A673 (cell line): ENCODE measurements at regions not wholly inside any gene's neighbourhood (a gene's known extent, or its start where the extent isn't known, plus 50 kb on each side); places are given as distances from the start of the nearest gene placed in this dataset.

Source experiments
- BruUV-seq: library from RNA; stranded (reverse); fragments of 400-500 nt; replicated peaks from 2 replicates; lab custom pipeline; 2021; lab: Mats Ljungman, UMichigan
- CTCF ChIA-PET: fragments of 300-600 bp; sonication (Branson Sonifier 250); formaldehyde crosslinking; loops from one replicate; lab custom pipeline; 2022; ENCODE audit warnings: antibody characterized with exemption; lab: Charles Lee
- POLR2A ChIA-PET: fragments of 300-600 bp; sonication (Branson Sonifier 250); formaldehyde crosslinking; loops from one replicate; lab custom pipeline; 2022; ENCODE audit warnings: antibody characterized with exemption; ENCODE audit not compliant: low non-redundant PET; lab: Charles Lee
- DNase-seq: peaks from one replicate; pipeline ENCODE4 v3.0.0-alpha.2; 2015; ENCODE audit warnings: low spot score
- H3K27ac ChIP-seq: fragments of 200-600 bp; sonication (generic); 2 replicates; pipeline ENCODE4 v1.5.1; 2016; ENCODE audit warnings: mixed run types, low read depth, mild to moderate bottlenecking, mixed read lengths, antibody characterized with exemption, low read length; ENCODE audit not compliant: poor library complexity, severe bottlenecking
- H3K27me3 ChIP-seq: fragments of 200-600 bp; sonication (generic); replicated peaks from 2 replicates; pipeline ENCODE4 v1.6.1; 2017; ENCODE audit warnings: mixed run types, low read depth, mild to moderate bottlenecking, mixed read lengths, antibody characterized with exemption, low read length; ENCODE audit not compliant: insufficient read depth, poor library complexity
- H3K36me3 ChIP-seq: fragments of 200-600 bp; sonication (generic); 2 replicates; pipeline ENCODE4 v1.6.1; 2016; ENCODE audit warnings: mixed run types, mild to moderate bottlenecking, mixed read lengths, antibody characterized with exemption, low read length; ENCODE audit not compliant: insufficient read depth, poor library complexity, severe bottlenecking
- H3K4me1 ChIP-seq: fragments of 200-600 bp; sonication (generic); 2 replicates; pipeline ENCODE4 v1.6.1; 2017; ENCODE audit warnings: mixed run types, mild to moderate bottlenecking, mixed read lengths, antibody characterized with exemption, low read length; ENCODE audit not compliant: insufficient read depth, poor library complexity, severe bottlenecking
- H3K4me3 ChIP-seq: fragments of 200-600 bp; sonication (generic); 2 replicates; pipeline ENCODE4 v1.5.1; 2016; ENCODE audit warnings: low read depth, mixed run types, mild to moderate bottlenecking, mixed read lengths, low read length; ENCODE audit not compliant: poor library complexity, severe bottlenecking
- H3K9me3 ChIP-seq: fragments of 200-600 bp; sonication (generic); 2 replicates; pipeline ENCODE4 v1.6.1; 2016; ENCODE audit warnings: mixed run types, low read depth, mild to moderate bottlenecking, mixed read lengths, antibody characterized with exemption, low read length; ENCODE audit not compliant: poor library complexity, severe bottlenecking
- EZH2 ChIP-seq: fragments of 200-600 bp; sonication (generic); IDR thresholded peaks from 2 replicates; pipeline ENCODE4 v1.6.1; 2017; ENCODE audit warnings: borderline replicate concordance, low read depth, mild to moderate bottlenecking, mixed read lengths, antibody characterized with exemption, low read length; ENCODE audit not compliant: poor library complexity, severe bottlenecking
- intact Hi-C: fragments of 100-400 bp; cut with micrococcal nuclease; formaldehyde crosslinking; loops from one replicate; pipeline ENCODE4 v1.10.0; 2022; ENCODE audit not compliant: unreplicated experiment
- TF ChIP-seq, protein P1 (sequence below): fragments of 300-800, 200-600 bp; sonication (generic); conservative IDR thresholded peaks from 2 replicates; pipeline ENCODE4 v1.5.1; 2017; ENCODE audit warnings: low read depth, mild to moderate bottlenecking, antibody characterized with exemption, low read length, moderate library complexity, mixed read lengths

DNA sequence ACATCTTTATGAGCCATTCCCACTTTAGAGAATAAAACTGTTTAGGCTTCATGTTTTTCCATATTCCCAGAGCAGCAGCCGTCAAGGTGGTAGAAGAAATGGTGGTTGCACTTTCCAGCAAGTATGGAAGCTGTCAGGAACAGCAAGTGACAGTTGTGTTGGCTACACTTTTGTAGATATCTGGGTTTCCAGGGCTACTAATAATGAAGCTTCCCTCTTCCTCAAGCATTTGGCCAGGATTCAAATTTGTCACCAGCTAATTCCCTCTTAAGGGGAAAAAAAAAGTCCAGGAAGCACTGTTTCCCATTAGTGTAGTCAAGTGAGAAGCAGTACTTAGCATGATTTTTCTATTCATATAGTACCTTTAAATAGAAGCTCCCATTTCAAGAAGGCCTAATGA, 252.8 kb downstream of the IGSF11 start:
- Histone ChIP-seq H3K4me3 (no peak overlapping the region), H3K27ac (no peak overlapping the region), H3K36me3 (no peaks in the 10 kb centered on the region), H3K27me3 (no peaks in the 10 kb centered on the region), H3K9me3 (no peaks in the 10 kb centered on the region), H3K4me1 (no peaks in the 10 kb centered on the region)
- intact Hi-C loops: no loop called here
- BruUV-seq: no TSS peak
- TF ChIP-seq, protein P1, sequence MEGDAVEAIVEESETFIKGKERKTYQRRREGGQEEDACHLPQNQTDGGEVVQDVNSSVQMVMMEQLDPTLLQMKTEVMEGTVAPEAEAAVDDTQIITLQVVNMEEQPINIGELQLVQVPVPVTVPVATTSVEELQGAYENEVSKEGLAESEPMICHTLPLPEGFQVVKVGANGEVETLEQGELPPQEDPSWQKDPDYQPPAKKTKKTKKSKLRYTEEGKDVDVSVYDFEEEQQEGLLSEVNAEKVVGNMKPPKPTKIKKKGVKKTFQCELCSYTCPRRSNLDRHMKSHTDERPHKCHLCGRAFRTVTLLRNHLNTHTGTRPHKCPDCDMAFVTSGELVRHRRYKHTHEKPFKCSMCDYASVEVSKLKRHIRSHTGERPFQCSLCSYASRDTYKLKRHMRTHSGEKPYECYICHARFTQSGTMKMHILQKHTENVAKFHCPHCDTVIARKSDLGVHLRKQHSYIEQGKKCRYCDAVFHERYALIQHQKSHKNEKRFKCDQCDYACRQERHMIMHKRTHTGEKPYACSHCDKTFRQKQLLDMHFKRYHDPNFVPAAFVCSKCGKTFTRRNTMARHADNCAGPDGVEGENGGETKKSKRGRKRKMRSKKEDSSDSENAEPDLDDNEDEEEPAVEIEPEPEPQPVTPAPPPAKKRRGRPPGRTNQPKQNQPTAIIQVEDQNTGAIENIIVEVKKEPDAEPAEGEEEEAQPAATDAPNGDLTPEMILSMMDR: no peak
- no peak for TF ChIP-seq EZH2
- peak; percentile 10 for DNase-seq
- ChIA-PET POLR2A (no interaction called here), CTCF (no interaction called here)

DNA sequence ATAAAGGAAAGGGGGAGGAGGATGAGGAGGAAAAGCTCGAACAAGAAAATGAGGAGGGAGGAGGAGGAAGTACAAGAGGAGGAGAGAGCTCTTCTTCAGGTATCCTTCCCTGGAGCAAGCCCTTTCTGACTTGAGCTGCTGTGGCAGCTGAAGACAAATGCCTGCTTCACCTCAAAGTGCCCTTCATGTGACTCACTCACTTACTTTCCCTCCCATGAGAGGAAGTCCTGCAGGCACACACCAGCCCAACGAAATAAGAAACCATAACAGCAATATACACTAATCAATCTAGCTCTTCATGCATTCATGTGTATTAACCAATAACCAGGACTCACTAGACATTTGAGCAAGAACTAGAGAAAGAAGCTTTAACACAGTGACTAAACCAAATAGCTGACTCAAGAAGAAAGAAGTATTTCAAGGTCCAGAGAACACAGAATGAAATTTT, 251.9 kb downstream of the IGSF11 start:
- intact Hi-C loops: no loop called here

DNA sequence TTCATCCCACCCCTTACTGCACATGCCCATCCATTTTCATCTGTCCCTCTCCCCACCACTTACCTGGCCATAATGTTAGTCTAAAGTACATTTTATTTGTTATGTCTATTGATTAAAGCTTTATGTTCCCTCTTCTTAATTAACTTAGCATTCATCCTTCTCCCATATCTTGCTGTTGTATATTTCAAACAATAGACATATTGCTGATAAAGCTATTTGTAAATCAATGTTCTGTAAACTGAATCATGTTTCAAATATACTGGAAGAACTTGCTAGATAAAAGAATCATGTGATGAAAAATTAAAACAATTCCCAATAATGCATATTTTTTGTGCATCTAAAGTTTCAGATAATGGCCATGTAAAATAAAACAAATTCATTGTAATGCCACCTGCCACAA, 249.2 kb downstream of the IGSF11 start:
- CTCF ChIA-PET: no interaction called here
- no peak for TF ChIP-seq EZH2
- TF ChIP-seq, protein P1: no peak
- Histone ChIP-seq H3K4me1 (no peaks in the 10 kb centered on the region), H3K9me3 (no peaks in the 10 kb centered on the region), H3K4me3 (no peak overlapping the region), H3K36me3 (no peaks in the 10 kb centered on the region), H3K27me3 (no peaks in the 10 kb centered on the region), H3K27ac (no peak overlapping the region)
- POLR2A ChIA-PET: no interaction called here
- BruUV-seq: no TSS peak
- intact Hi-C loops: no loop called here
- no peak for DNase-seq

More for the DNA sequence above, 251.9 kb downstream of the IGSF11 start:
- H3K27me3 ChIP-seq: no peaks in the 10 kb centered on the region
- H3K9me3 ChIP-seq: no peaks in the 10 kb centered on the region
- H3K36me3 ChIP-seq: no peaks in the 10 kb centered on the region
- no TSS peak for BruUV-seq
- H3K4me1 ChIP-seq: no peaks in the 10 kb centered on the region
- DNase-seq: no peak
- CTCF ChIA-PET: no interaction called here
- H3K4me3 ChIP-seq: no peak overlapping the region
- POLR2A ChIA-PET: no interaction called here
- TF ChIP-seq, protein P1: no peak
- no peak for TF ChIP-seq EZH2
- no peak overlapping the region for H3K27ac ChIP-seq
